Stimulated activated CD4-positive, alpha-beta T cell treated with anti-CD3 and anti-CD28 coated beads, Interleukin-1b, Interleukin-23, amount 100 ng/mL, for 1 hour (primary cell): ENCODE measurements at regions not wholly inside any gene's neighbourhood (a gene's known extent, or its start where the extent isn't known, plus 50 kb on each side); places are given as distances from the start of the nearest gene placed in this dataset.
"Not testable (repeated sequence)": the region's sequence is repeated elsewhere in the genome, so short reads cannot be mapped to it uniquely, and the experiment has no call there.

ENCODE experiments used
- DNase-seq, 2 donors: peaks; one replicate each; pipeline ENCODE4 v3.0.0-alpha.2; 2020; ENCODE audit warnings: low read depth in 2 of 2

- DNase-seq: no peak
Measured at GRCh38 chr17:77548967-77549366, 408.2 kb downstream of the SEC14L1 start.

- DNase-seq: no peak
Measured at GRCh38 chr17:77549726-77550366, 408.7 kb upstream of the TNRC6C start.

- DNase-seq: no peak
Measured at GRCh38 chr17:77553459-77554066, 404.9 kb upstream of the TNRC6C start.

GRCh38 chr17:77555121-77555591 is 403.3 kb upstream of the TNRC6C start:
- DNase-seq: no peak

GRCh38 chr17:77555741-77556291 is 402.7 kb upstream of the TNRC6C start:
- no peak for DNase-seq

GRCh38 chr17:77556383-77557061 is 402.0 kb upstream of the TNRC6C start:
- DNase-seq: no peak

- DNase-seq: no peak
Measured at GRCh38 chr17:77558846-77559626, 399.5 kb upstream of the TNRC6C start.

GRCh38 chr17:77560381-77560780 is 398.1 kb upstream of the TNRC6C start:
- DNase-seq: no peak

GRCh38 chr17:77560841-77561240 is 397.7 kb upstream of the TNRC6C start:
- no peak for DNase-seq

- not testable (repeated sequence) for DNase-seq
Measured at GRCh38 chr17:77562361-77562760, 396.1 kb upstream of the TNRC6C start.

- no peak for DNase-seq
Measured at GRCh38 chr17:77563439-77564102, 394.9 kb upstream of the TNRC6C start.

- no peak for DNase-seq
Measured at GRCh38 chr17:77564278-77564920, 394.1 kb upstream of the TNRC6C start.

- no peak for DNase-seq
Measured at GRCh38 chr17:77565166-77565565, 393.3 kb upstream of the TNRC6C start.

GRCh38 chr17:77566151-77566550 is 392.4 kb upstream of the TNRC6C start:
- DNase-seq: no peak

- DNase-seq: no peak
Measured at GRCh38 chr17:77566566-77567138, 391.9 kb upstream of the TNRC6C start.

GRCh38 chr17:77568540-77568939 is 390.0 kb upstream of the TNRC6C start:
- DNase-seq: no peak

- DNase-seq: no peak
Measured at GRCh38 chr17:77569846-77570564, 388.5 kb upstream of the TNRC6C start.

GRCh38 chr17:77570565-77570898 is 388.0 kb upstream of the TNRC6C start:
- DNase-seq: no peak

GRCh38 chr17:77571155-77571981 is 387.1 kb upstream of the TNRC6C start:
- DNase-seq: no peak
